ENCODE measurements at regions not wholly inside any gene's neighbourhood (a gene's known extent, or its start where the extent isn't known, plus 50 kb on each side); places are given as distances from the start of the nearest gene placed in this dataset.

DNA sequence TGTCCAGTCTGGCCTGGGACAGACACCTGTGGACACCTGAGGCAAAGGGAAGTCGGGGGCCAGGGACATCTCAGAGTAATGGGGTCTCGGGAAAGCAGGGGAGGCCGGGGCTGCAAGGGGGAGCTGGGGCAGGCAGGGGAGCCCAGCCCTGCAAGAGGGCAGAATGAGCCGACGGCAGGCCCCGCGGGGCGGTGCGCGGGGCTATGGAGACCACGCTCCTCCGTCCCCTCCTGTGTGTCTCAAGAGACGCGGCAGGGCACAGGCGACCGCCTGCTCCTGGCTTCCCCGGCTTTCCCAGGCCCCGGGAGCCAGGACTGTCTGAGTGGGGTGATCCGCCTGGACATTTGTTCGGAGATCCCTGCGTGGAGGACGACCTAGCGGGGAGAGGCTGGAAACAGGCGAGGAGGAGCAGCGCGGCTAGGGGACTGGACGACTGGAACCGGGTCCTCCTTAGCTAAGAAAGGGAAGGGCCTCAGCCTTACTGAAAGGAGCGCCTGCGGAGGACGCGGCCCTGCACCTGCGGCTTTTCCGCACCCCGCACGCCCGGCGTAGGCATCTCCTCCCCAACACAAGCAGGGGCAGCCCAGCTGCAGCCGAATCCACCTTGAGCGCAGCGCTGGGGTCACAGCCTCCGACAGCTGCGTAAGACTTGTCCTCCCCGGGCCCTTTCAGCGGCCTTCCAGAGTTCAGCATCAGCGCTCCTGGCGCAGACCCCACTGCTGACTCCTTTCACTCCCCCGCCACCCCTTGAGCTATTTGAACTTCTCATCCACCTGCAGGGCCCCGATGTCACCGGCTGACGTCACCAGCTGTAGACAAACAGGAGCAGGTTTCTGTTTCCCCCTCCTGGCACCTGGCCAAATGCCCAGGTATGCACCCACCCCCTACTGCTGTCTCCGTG, 176.4 kb downstream of the ZNF248 start:
- TF ChIP-seq POLR2A (IDR thresholded peaks at IDR 0.05) = no peak
- TF ChIP-seq, protein P1, sequence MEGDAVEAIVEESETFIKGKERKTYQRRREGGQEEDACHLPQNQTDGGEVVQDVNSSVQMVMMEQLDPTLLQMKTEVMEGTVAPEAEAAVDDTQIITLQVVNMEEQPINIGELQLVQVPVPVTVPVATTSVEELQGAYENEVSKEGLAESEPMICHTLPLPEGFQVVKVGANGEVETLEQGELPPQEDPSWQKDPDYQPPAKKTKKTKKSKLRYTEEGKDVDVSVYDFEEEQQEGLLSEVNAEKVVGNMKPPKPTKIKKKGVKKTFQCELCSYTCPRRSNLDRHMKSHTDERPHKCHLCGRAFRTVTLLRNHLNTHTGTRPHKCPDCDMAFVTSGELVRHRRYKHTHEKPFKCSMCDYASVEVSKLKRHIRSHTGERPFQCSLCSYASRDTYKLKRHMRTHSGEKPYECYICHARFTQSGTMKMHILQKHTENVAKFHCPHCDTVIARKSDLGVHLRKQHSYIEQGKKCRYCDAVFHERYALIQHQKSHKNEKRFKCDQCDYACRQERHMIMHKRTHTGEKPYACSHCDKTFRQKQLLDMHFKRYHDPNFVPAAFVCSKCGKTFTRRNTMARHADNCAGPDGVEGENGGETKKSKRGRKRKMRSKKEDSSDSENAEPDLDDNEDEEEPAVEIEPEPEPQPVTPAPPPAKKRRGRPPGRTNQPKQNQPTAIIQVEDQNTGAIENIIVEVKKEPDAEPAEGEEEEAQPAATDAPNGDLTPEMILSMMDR (IDR thresholded peaks at IDR 0.05) = no peak

Measured in uterus (tissue), 2 donors.